ENCODE measurements at regions not wholly inside any gene's neighbourhood (a gene's known extent, or its start where the extent isn't known, plus 50 kb on each side); places are given as distances from the start of the nearest gene placed in this dataset.

- DNase-seq: no peak
These were observed 151.8 kb downstream of the TBX5 start for GRCh38 chr12:114253976-114254778.

DNA sequence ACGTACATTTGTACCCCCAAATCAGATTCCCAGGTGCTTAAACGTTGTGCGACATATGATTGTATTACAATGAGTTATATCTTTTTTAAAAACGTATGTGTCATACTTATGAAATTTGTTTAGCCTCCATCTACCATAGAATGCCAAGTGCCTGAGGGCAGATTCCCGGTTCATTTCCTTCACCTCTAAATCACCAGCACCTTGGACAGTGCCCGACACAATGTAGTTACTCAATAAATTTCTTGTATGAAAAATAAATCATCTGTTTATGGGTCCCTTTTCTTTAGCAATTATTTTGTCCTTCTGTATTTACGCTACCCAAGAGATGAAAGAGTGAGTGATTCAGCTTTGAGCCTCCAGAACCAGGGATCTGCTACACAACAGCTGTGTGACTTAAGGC is 157.4 kb downstream of the TBX5 start:
- DNase-seq: no peak

DNA sequence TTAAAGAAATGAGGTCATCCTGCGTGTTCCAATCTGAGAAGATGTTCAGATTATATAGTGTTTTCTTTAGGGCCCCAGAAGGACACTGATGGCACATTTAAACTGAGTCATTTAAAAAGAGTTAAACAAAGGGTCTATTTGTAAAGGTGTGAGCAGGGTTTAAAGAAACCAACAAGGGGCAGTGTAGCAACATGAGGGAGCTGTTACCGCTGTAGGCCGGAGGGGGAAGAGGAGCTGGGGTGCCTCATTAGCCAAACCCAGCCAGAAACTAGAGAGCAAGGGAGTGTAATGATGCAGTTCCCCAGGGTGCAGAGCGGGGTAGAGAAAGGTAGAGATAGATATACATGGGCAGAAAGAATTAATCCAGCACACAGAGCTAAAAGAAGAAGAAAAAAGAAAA is 160.4 kb downstream of the TBX5 start:
- DNase-seq: no peak

GRCh38 chr12:114241973-114242434 is 163.9 kb downstream of the TBX5 start:
- no peak for DNase-seq

DNA sequence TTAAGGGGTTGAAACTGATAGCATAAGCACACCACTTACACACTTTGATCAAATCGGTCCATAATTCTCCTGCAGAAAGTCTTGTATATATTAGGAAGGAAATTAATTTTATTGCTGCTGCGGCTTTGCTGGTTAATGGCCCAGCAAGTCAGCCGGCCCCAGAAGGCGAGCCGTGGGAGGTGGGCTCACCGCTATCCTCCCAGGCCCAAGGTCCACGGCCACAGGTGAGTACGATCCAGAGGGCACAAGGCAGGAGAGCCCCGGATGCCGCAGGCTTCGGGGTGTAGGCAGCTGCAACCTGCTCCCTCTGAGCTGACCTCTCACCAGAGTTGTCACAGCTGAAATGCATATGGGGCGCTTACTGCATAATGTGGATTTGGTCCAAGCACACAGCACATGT is 165.7 kb downstream of the TBX5 start:
- DNase-seq: no peak

DNA sequence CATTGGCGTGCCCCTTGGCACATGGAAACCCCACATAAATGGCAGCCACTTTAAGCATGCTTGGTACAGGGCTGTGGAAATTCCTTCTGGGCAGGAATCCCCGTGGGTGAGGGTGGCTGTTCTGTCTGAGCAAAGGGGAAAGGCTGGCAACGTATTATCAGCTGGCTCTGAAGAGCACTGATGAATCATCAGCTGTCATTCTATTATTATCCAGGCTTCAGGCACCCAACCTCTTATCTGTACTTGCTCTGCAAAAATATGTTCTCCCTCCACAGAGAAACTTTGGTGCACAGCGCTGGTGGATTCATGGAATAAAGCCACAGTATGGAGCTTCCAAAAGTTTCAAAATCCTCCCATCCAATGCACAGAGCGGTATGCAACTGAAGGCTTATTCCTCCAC is 167.1 kb downstream of the TBX5 start:
- DNase-seq: no peak

GRCh38 chr12:114237230-114237629 is 168.7 kb downstream of the TBX5 start:
- DNase-seq: no peak

- DNase-seq: no peak
These were observed 173.8 kb downstream of the TBX5 start for GRCh38 chr12:114232187-114232586.

DNA sequence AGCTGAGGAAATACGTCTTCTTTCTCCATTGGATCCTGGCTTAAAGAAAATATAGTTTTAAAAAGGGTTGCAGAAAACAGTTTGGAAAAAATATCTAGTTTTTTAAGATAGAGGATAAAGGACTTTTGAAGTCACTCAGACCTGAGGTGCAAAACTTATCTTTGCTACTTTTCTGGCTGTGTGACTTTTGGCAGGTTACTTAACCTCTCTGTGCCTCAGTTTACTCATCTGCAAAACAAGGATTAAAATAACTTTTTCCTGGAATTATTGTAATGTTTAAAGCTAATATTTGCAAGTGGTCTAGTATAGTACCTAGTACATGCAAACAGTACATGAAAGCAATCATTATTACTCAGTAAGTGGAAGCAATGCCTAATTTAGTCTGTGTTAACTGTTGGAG is 176.8 kb downstream of the TBX5 start:
- no peak for DNase-seq

GRCh38 chr12:114226241-114226928 is 179.6 kb downstream of the TBX5 start:
- no peak for DNase-seq

DNA sequence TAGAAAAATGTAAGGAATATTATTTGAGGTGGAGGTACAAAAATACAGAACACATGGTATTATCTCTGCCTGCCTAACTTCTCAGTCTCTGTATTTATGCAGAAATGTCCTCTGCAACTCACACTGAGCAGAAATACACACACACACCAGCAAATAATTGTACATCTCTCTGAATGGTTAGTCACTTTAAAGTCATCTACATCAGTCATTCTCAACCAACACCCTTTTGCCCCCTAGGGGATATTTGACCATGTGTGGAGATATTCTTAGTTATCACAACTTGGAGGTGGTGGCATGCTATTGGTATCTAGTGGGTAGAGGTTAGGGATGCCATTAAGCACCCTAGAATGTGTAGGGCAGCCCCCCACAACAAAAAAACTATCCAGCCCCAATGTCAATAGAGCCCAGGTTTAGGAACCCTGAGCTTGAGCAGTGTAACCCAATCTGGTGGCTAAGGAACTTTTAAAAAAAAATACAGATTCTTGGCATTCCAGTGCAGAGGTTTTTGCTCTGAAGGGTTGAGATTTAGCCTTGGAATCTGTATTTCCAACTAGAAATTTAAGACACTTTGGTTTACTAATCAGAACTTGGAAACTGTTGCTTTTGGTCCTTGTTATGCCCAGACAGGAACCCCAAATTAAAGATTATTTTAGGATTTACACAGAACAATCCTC is 183.8 kb downstream of the TBX5 start:
- no peak for DNase-seq

- no peak for DNase-seq
These were observed 184.7 kb downstream of the TBX5 start for GRCh38 chr12:114221136-114221833.

DNA sequence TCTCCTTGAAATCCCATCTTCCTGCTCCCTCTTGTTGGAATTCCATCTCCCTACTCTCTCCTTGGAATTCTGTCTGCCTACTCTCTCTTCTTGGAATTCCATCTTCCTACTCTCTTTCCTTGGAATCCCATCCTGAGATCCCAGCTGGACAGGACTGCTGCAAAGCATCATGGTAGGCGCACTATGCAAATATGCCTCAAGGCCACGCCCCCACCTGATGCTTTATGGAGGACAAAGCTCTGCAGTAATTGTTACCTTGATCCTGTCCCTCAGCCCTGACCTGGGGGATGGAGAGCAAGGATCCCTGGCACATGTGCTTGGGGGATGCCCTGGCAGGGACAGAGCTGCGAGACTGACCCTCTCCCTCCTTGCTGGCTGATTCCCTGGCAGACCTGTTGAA is 185.6 kb downstream of the TBX5 start:
- no peak for DNase-seq

DNA sequence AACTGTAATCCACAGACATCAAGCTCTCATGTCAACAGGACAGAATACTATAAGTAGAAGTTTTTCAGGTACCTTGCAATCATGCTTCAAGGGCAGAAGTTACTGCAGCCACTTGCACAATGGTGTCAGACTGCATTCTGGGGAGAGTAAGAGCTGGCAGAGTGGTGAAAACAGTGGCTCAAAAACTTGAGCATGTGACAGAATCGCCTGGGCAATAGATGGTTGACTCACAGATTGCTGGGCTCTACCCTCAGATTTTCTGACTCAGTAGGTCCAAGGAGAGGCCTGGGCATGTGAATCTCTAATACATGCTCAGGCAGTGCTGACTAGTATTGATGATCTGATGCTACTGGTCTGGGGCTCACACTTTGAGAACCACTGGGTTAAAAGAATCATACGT is 187.8 kb downstream of the TBX5 start:
- no peak for DNase-seq

- no peak for DNase-seq
These were observed 190.2 kb downstream of the TBX5 start for GRCh38 chr12:114215746-114216145.

GRCh38 chr12:114213055-114213581 is 192.8 kb downstream of the TBX5 start:
- no peak for DNase-seq

- DNase-seq: no peak
These were observed 196.1 kb downstream of the TBX5 start for GRCh38 chr12:114209861-114210260.

DNA sequence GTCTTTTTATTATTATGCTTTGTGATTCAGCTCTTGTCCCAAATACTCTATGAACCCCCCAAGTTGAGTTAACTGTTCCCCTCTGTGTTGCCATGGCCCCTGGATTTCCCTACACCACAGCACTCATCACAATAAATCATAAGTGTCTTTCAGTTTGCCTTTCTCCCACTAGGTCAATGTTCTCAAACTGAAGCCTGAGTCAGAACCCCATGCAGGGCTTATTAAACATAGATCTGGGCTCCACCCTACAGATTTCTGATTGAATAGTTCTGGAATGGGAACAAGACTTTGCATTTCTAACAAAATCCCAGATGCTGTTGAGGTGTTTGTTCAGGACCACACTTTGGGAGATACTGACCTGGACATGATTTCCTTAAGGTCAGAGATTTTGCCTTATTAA is 199.4 kb downstream of the TBX5 start:
- no peak for DNase-seq

GRCh38 chr12:114201794-114202193 is 204.2 kb downstream of the TBX5 start:
- no peak for DNase-seq

- no peak for DNase-seq
These were observed 211.0 kb downstream of the TBX5 start for GRCh38 chr12:114194956-114195355.

GRCh38 chr12:114194066-114194465 is 211.9 kb downstream of the TBX5 start:
- no peak for DNase-seq

DNA sequence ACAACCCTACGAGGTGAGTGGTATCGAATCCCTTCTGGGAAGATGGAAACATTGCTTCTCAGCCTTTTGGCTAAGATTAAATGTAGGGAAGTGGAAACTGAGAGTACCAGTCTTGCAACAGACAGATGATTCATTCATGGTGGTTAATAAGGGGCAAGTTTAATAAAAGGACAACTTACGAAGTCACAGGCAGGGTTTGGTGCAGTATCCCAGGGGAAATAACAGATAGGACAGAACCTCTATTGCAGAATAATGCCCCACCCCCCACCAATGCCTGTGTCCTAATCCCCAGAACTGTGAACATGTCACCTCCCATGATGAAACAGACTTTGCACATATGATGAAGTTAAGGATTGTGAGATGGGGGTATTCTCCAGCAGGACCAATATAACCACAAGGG is 212.5 kb downstream of the TBX5 start:
- no peak for DNase-seq

DNA sequence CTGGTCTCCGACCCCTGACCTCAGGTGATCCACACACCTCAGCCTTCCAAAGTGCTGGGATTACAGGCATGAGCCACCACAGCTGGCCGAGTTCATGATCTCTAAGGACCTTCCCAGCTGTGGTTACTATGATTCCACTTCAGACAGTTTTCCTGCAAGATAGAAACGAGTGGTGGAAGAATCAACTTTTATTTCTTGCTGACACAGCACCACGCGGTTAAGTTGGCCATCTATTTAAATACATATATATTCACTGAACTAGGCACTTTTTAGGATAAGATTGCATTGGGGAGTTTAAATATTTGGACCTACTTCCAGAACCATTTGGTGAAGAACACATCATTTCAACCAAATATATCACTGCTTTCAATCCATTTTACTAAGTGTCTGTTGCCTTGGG is 213.4 kb downstream of the TBX5 start:
- no peak for DNase-seq
